ENCODE measurements at regions not wholly inside any gene's neighbourhood (a gene's known extent, or its start where the extent isn't known, plus 50 kb on each side); places are given as distances from the start of the nearest gene placed in this dataset.

DNA sequence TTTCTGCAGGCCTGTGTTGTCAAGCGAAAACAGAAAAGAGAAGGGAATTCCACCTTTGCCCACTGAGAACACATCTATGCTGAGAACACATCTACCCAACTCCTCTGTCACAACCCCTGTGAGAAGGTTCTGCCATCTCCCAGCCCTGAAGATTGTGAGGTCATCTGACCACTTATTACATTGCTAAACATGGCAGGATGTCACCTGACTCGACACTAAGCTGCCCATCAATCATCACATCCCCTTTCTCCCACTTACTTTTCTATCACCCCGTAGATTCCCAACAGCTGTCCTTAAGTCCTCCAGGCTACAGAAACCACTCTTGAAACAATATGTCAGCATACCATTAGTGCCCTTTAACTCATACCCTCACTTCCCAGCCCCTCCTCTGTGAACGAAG, 64.2 kb upstream of the PRSS3 start:
- TF ChIP-seq, protein P1, sequence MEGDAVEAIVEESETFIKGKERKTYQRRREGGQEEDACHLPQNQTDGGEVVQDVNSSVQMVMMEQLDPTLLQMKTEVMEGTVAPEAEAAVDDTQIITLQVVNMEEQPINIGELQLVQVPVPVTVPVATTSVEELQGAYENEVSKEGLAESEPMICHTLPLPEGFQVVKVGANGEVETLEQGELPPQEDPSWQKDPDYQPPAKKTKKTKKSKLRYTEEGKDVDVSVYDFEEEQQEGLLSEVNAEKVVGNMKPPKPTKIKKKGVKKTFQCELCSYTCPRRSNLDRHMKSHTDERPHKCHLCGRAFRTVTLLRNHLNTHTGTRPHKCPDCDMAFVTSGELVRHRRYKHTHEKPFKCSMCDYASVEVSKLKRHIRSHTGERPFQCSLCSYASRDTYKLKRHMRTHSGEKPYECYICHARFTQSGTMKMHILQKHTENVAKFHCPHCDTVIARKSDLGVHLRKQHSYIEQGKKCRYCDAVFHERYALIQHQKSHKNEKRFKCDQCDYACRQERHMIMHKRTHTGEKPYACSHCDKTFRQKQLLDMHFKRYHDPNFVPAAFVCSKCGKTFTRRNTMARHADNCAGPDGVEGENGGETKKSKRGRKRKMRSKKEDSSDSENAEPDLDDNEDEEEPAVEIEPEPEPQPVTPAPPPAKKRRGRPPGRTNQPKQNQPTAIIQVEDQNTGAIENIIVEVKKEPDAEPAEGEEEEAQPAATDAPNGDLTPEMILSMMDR (conservative IDR thresholded peaks at IDR 0.05; ENCODE audit: low read depth, low read length) = no peak
- TF ChIP-seq RAD21 (IDR thresholded peaks at IDR 0.05; ENCODE audit: low read length) (no peak), RCOR1 (IDR thresholded peaks at IDR 0.05; ENCODE audit: insufficient replicate concordance, low read length) (no peak), BHLHE40 (IDR thresholded peaks at IDR 0.05; ENCODE audit: low read depth, low read length) (no peak), POLR2A (IDR thresholded peaks at IDR 0.05; ENCODE audit: low read depth, low read length) (no peak), MAZ (IDR thresholded peaks at IDR 0.05; ENCODE audit: borderline replicate concordance, low read depth, low read length) (no peak), MXI1 (IDR thresholded peaks at IDR 0.05; ENCODE audit: borderline replicate concordance, low read depth, low read length) (no peak)

Measured in IMR-90 (cell line).